ENCODE measurements at regions not wholly inside any gene's neighbourhood (a gene's known extent, or its start where the extent isn't known, plus 50 kb on each side); places are given as distances from the start of the nearest gene placed in this dataset.

DNA sequence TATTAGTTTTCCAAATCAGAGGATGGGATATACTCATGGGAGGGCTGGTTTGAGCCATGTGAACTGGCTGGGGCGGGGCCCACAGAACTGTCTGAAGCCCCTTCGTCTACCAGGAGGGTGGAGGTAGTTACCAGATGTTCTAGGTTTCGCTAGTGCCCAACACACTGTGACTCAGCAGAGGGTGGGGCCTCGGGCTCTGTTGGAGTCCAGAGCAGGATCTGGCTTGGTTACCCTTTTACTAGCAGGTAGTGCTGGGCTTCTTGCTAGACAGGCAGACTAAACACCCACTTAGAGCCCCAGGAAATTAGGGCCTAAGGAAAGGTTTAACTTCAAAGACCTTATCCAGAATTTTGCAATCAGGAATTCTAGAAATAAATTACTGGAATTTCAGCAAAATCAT is 56.2 kb upstream of the CHRDL1 start:
- no peak for DNase-seq

- DNase-seq: peak; percentile 61
These were observed 51.7 kb upstream of the CHRDL1 start for GRCh38 chrX:110847334-110847733.

DNA sequence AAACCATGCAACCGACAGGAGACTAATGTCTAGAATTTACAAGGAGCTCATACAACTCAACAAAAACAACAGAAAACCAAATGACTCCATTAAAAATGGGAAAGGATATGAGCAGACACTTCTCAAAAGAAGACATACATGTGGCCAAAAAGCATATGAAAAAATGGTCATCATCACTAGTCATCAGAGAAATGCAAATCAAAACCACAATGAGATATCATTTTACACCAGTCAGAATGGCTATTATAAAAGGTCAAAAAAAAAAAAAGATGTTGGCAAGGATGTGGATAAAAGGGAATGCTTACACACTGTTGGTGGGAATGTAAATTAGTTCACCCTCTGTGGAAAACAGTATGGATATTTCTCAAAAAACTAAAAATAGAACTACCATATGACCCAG is 50.5 kb upstream of the CHRDL1 start:
- DNase-seq: no peak
